A549 (cell line): ENCODE measurements at regions not wholly inside any gene's neighbourhood (a gene's known extent, or its start where the extent isn't known, plus 50 kb on each side); places are given as distances from the start of the nearest gene placed in this dataset.

Experiments
- ATAC-seq, 2 experiments: fragments of 200-7000 bp in 1 of 2; fragments of >200 bp in 1 of 2; cut with Nextera tagmentation in 1 of 2; cut with Tn5 transposase in 1 of 2; 3 replicates each; pipeline versions ENCODE4 v1.8.0 to v1.9.1; 2018 to 2020; ENCODE audit warnings: mild to moderate bottlenecking in 1 of 2, moderate library complexity in 1 of 2
- CTCF ChIA-PET: fragments of 300-600 bp; sonication (Branson Sonifier 250); formaldehyde crosslinking; extraction: SDS; loops from one replicate; lab custom pipeline; 2021; ENCODE audit warnings: antibody characterized with exemption, inconsistent platforms; lab: Yijun Ruan, JAX
- POLR2A ChIA-PET: fragments of 350-600 bp; formaldehyde crosslinking; extraction: SDS; loops from one replicate; lab custom pipeline; 2021; ENCODE audit warnings: antibody characterized with exemption, inconsistent platforms; lab: Yijun Ruan, JAX
- DNase-seq, 2 experiments: peaks; one replicate each; pipeline versions ENCODE4 v3.0.0 to v3.0.0-alpha.2; 2011 to 2016; ENCODE audit warnings: low read depth in 1 of 2, low spot score in 1 of 2
- FAIRE-seq: peaks from 2 replicates; lab custom pipeline; 2011; peaks lifted over from hg19 to GRCh38; lab: Jason Lieb, UNC
- H3K27ac ChIP-seq, 2 experiments: fragments of >200 bp; sonication (Bioruptor Twin); formaldehyde crosslinking; 3 replicates each; pipeline ENCODE4 v1.5.1; 2016 to 2017
- H3K4me1 ChIP-seq: fragments of >200 bp; sonication (Bioruptor Twin); formaldehyde crosslinking; 3 replicates; pipeline ENCODE4 v1.6.1; 2016
- H3K4me2 ChIP-seq: fragments of >200 bp; sonication (Bioruptor Twin); formaldehyde crosslinking; 3 replicates; pipeline ENCODE4 v1.6.1; 2016
- H3K4me3 ChIP-seq: fragments of >200 bp; sonication (Bioruptor Twin); formaldehyde crosslinking; 3 replicates; pipeline ENCODE4 v1.5.1; 2016
- H3K9me3 ChIP-seq: fragments of >200 bp; sonication (Bioruptor Twin); formaldehyde crosslinking; 3 replicates; pipeline ENCODE4 v1.6.1; 2016
- CBX2 ChIP-seq: fragments of 200-600 bp; sonication (generic); IDR thresholded peaks from 2 replicates; pipeline ENCODE4 v1.6.1; 2016; ENCODE audit warnings: low read depth, mild to moderate bottlenecking, borderline replicate concordance
- CHD2 ChIP-seq: fragments of 150-350 bp; IDR thresholded peaks from 2 replicates; pipeline ENCODE4 v1.6.1; 2014; ENCODE audit warnings: low read length; ENCODE audit not compliant: partially characterized antibody
- EHMT2 ChIP-seq: fragments of 200-600 bp; sonication (generic); IDR thresholded peaks from 2 replicates; pipeline ENCODE4 v1.6.1; 2016; ENCODE audit warnings: antibody characterized with exemption, low read depth, mild to moderate bottlenecking, moderate library complexity
- EP300 ChIP-seq, 2 experiments: fragments of >200 bp; sonication (Bioruptor Twin); formaldehyde crosslinking; IDR thresholded peaks; 2 replicates in 1 of 2; 3 replicates in 1 of 2; pipeline ENCODE4 v1.6.1; 2016 to 2017
- ESRRA ChIP-seq: fragments of 150-350 bp; IDR thresholded peaks from 2 replicates; pipeline ENCODE4 v1.6.1; 2014; ENCODE audit warnings: mild to moderate bottlenecking, low read length, borderline replicate concordance
- FOXS1 ChIP-seq: fragments of 250-450 bp; sonication (Bioruptor Pico); IDR thresholded peaks from 2 replicates; pipeline ENCODE4 v1.5.0; 2020; ENCODE audit warnings: mild to moderate bottlenecking, moderate library complexity
- HDAC2 ChIP-seq: fragments of 200-600 bp; sonication (generic); IDR thresholded peaks from 2 replicates; pipeline ENCODE4 v1.6.1; 2016
- HOXB13 ChIP-seq: fragments of 250-450 bp; sonication (Bioruptor Pico); IDR thresholded peaks from 2 replicates; pipeline ENCODE4 v1.5.0; 2020; ENCODE audit warnings: low read depth, mild to moderate bottlenecking, moderate library complexity
- HOXB5 ChIP-seq: fragments of 250-450 bp; sonication (Bioruptor Pico); IDR thresholded peaks from 2 replicates; pipeline ENCODE4 v1.5.0; 2020; ENCODE audit warnings: mild to moderate bottlenecking, moderate library complexity
- JUN ChIP-seq, 2 experiments: fragments of >200 bp; sonication (Bioruptor Twin); formaldehyde crosslinking; IDR thresholded peaks; 2 replicates in 1 of 2; 3 replicates in 1 of 2; pipeline ENCODE4 v1.6.1; 2016 to 2017
- KDM1A ChIP-seq: fragments of 200-600 bp; sonication (generic); IDR thresholded peaks from 2 replicates; pipeline ENCODE4 v1.6.1; 2016; ENCODE audit warnings: low read depth, mild to moderate bottlenecking
- NFE2L2 ChIP-seq: fragments of 150-350 bp; conservative IDR thresholded peaks from 2 replicates; pipeline ENCODE4 v1.6.1; 2014; ENCODE audit warnings: low read length
- NR3C1 ChIP-seq: fragments of >200 bp; sonication (Bioruptor Twin); formaldehyde crosslinking; IDR thresholded peaks from 3 replicates; pipeline ENCODE4 v1.6.1; 2017
- PHF8 ChIP-seq: fragments of 200-600 bp; sonication (generic); IDR thresholded peaks from 2 replicates; pipeline ENCODE4 v1.6.1; 2016; ENCODE audit warnings: low read depth, mild to moderate bottlenecking, antibody characterized with exemption, moderate library complexity, borderline replicate concordance
- POLR2A ChIP-seq: IDR thresholded peaks from 2 replicates; pipeline ENCODE4 v1.6.1; 2012; ENCODE audit warnings: mild to moderate bottlenecking, low read length
- POLR2AphosphoS2 ChIP-seq: conservative IDR thresholded peaks from 2 replicates; pipeline ENCODE4 v1.6.1; 2012; ENCODE audit warnings: low read length, improper control_type of control experiment, inconsistent platforms
- RAD21 ChIP-seq, 2 experiments: fragments of >200 bp in 1 of 2; sonication (Bioruptor Twin) in 1 of 2; formaldehyde crosslinking in 1 of 2; IDR thresholded peaks in 1 of 2; conservative IDR thresholded peaks in 1 of 2; 2 replicates in 1 of 2; 3 replicates in 1 of 2; pipeline ENCODE4 v1.6.1; 2012 to 2018; ENCODE audit warnings: inconsistent platforms in 1 of 2
- RFX5 ChIP-seq: fragments of 450-650 bp; IDR thresholded peaks from 2 replicates; pipeline ENCODE4 v1.7.1; 2014; ENCODE audit warnings: antibody characterized with exemption, mild to moderate bottlenecking, moderate library complexity
- SMC3 ChIP-seq: fragments of >200 bp; sonication (Bioruptor Twin); formaldehyde crosslinking; IDR thresholded peaks from 3 replicates; pipeline ENCODE4 v1.6.1; 2018; ENCODE audit warnings: inconsistent platforms
- ZC3H11A ChIP-seq: fragments of 450-650 bp; IDR thresholded peaks from 2 replicates; pipeline ENCODE4 v1.6.1; 2014; ENCODE audit warnings: antibody characterized with exemption, mild to moderate bottlenecking
- ZFP36 ChIP-seq: fragments of 450-650 bp; IDR thresholded peaks from 2 replicates; pipeline ENCODE4 v1.6.1; 2014; ENCODE audit warnings: borderline replicate concordance; ENCODE audit not compliant: partially characterized antibody
- ZNF302 ChIP-seq: fragments of 250-450 bp; sonication (Bioruptor Pico); IDR thresholded peaks from 2 replicates; pipeline ENCODE4 v1.9.0; 2021; ENCODE audit warnings: inconsistent platforms, mild to moderate bottlenecking, moderate library complexity
- WGBS: methylation state at CpG from one replicate; pipeline ENCODE4 v1.1.6; 2017; ENCODE audit errors: missing lambda C conversion rate; 5-methylcytosine and 5-hydroxymethylcytosine counted together
- TF ChIP-seq, protein P1 (sequence below): fragments of >200 bp; sonication (Bioruptor Twin); formaldehyde crosslinking; IDR thresholded peaks from 3 replicates; pipeline ENCODE4 v1.5.1; 2016
- TF ChIP-seq, protein P2 (sequence below): fragments of >200 bp; sonication (Bioruptor Twin); formaldehyde crosslinking; IDR thresholded peaks from 2 replicates; pipeline ENCODE4 v1.6.1; 2016
- TF ChIP-seq, protein P3 (sequence below): IDR thresholded peaks from 2 replicates; pipeline ENCODE4 v1.6.1; 2012
- TF ChIP-seq, protein P4 (sequence below): IDR thresholded peaks from 2 replicates; pipeline ENCODE4 v1.6.1; 2012
- TF ChIP-seq, protein P5 (sequence below): fragments of 250-450 bp; sonication (Bioruptor Pico); IDR thresholded peaks from 2 replicates; pipeline ENCODE4 v1.5.0; 2021; ENCODE audit warnings: mild to moderate bottlenecking, moderate library complexity, borderline replicate concordance

DNA sequence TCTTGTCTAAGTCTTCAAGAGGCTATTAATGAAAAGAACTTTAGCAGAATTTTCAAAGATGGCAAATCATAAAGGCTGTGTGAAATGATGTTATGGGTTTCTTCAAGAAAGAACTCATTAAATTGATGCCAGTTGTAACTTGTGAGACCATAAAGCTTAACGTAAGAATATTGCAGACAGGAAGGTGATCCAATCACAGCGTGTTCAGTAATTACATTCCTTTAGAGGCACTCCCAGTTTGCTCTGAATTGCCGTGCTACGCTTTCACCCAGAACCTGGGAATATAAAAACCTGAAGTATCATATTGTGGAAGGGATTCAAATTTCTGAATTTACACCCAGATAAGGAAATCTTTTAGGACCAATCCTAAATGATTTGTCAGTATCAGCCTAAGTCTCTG, 64.1 kb upstream of the ITGB1 start (continued):
- TF ChIP-seq KDM1A = no peak
- TF ChIP-seq HOXB5 (CRISPR knock-in tag) = no peak
- TF ChIP-seq NFE2L2 = no peak
- no peak for TF ChIP-seq POLR2AphosphoS2
- no peak for TF ChIP-seq RAD21 (conservative IDR thresholded peaks at IDR 0.05 in 1 of 2, IDR thresholded peaks at IDR 0.05 in 1 of 2)
- TF ChIP-seq, protein P1, sequence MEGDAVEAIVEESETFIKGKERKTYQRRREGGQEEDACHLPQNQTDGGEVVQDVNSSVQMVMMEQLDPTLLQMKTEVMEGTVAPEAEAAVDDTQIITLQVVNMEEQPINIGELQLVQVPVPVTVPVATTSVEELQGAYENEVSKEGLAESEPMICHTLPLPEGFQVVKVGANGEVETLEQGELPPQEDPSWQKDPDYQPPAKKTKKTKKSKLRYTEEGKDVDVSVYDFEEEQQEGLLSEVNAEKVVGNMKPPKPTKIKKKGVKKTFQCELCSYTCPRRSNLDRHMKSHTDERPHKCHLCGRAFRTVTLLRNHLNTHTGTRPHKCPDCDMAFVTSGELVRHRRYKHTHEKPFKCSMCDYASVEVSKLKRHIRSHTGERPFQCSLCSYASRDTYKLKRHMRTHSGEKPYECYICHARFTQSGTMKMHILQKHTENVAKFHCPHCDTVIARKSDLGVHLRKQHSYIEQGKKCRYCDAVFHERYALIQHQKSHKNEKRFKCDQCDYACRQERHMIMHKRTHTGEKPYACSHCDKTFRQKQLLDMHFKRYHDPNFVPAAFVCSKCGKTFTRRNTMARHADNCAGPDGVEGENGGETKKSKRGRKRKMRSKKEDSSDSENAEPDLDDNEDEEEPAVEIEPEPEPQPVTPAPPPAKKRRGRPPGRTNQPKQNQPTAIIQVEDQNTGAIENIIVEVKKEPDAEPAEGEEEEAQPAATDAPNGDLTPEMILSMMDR = no peak
- no peak for TF ChIP-seq SMC3
- no peak for TF ChIP-seq EP300 (IDR thresholded peaks at IDR 0.05)
- TF ChIP-seq NR3C1 = no peak
- no peak for TF ChIP-seq ESRRA
- TF ChIP-seq ZC3H11A = no peak
- TF ChIP-seq, protein P2, sequence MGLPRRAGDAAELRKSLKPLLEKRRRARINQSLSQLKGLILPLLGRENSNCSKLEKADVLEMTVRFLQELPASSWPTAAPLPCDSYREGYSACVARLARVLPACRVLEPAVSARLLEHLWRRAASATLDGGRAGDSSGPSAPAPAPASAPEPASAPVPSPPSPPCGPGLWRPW = no peak
- TF ChIP-seq, all 56 proteins: peak for 0

DNA sequence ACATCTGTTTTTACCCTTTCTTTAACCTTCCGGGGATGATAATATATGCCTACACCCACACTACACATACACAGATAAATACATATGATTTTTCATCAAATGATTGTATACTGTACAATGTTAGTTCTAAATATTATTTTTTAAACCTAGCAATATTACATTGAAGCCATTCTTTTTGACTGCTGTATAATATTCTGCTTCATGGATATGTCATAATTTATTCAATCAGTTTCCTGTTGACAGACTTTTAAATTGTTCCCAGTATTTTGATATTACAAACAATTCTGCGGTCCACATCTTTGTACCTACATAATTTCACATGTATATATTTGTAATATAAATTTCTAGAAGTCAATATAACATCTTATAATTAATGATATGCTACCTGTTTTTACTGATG, 59.0 kb upstream of the ITGB1 start:
- peaks cover 22% of the 10 kb centered on the region for H3K4me1 ChIP-seq
- ATAC-seq (no peak), FAIRE-seq (no peak), DNase-seq (no peak)
- H3K4me2 ChIP-seq = no peak overlapping the region
- TF ChIP-seq ZFP36 (no peak), EHMT2 (no peak), HOXB13 (CRISPR knock-in tag) (no peak)
- ChIA-PET CTCF (interaction anchor here (1.6 kb wide), 1 partner anchor 50 kb away, joined by 5 read pairs; no protein-coding TSS in a partner anchor), POLR2A (no interaction called here)
- H3K9me3 ChIP-seq = no peaks in the 10 kb centered on the region
- H3K27ac ChIP-seq = peak overlapping the region in 1 of 2 experiments; percentile 86; a peak in 2 of 6 replicates
- no peak overlapping the region for H3K4me3 ChIP-seq
- WGBS = 90% methylated on average over 2 of the region's 2 CpGs

DNA sequence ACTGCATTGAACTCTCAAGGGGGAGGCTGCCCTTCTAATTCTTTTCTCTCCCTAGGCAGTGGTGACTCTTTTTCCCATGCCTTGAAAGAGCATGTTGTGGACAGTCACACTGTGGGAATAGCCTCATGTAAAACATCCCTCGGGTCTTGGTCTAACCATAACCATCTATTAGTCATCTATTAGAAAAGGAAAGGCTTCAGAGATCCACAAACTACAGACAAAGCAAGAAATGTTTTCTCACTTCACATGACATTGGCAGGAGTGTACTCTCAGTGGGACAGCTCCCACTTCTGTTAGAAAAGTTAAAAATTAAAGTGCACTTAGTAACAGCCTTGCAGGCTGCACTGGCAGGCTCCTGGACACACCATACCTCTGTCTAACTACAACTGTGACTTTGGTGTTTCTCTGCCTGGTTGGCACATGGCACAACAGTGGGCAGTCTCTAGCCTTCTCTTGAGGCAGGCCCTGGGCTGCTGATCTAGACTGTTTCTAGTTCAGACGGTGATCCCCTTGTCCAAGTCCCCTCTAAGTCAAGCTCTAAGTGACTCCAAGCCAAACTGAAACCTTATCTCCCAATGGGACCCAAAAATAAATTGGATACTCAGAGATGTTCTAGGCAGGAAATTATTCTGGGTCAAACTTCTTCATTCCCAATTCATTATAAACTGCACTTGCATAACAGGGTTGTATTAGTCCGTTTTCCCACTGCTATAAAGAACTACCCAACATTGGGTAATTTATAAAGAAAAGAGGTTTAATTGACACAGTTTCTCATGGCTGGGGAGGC, 57.9 kb upstream of the ITGB1 start:
- POLR2A ChIA-PET = no interaction called here
- TF ChIP-seq ZNF302 (CRISPR knock-in tag) (no peak), EP300 (IDR thresholded peaks at IDR 0.05) (peak in 1 of 2 experiments; percentile 15; a peak in 1 of 5 replicates), KDM1A (no peak), FOXS1 (CRISPR knock-in tag) (no peak), SMC3 (no peak), RFX5 (no peak), POLR2A (no peak), HDAC2 (no peak), JUN (IDR thresholded peaks at IDR 0.05) (no peak), CHD2 (no peak), CBX2 (no peak), PHF8 (no peak)
- TF ChIP-seq, protein P3, sequence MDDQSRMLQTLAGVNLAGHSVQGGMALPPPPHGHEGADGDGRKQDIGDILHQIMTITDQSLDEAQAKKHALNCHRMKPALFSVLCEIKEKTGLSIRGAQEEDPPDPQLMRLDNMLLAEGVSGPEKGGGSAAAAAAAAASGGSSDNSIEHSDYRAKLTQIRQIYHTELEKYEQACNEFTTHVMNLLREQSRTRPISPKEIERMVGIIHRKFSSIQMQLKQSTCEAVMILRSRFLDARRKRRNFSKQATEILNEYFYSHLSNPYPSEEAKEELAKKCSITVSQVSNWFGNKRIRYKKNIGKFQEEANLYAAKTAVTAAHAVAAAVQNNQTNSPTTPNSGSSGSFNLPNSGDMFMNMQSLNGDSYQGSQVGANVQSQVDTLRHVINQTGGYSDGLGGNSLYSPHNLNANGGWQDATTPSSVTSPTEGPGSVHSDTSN = no peak
- TF ChIP-seq, protein P4, sequence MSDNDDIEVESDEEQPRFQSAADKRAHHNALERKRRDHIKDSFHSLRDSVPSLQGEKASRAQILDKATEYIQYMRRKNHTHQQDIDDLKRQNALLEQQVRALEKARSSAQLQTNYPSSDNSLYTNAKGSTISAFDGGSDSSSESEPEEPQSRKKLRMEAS = peak; percentile 24
- TF ChIP-seq, protein P5, sequence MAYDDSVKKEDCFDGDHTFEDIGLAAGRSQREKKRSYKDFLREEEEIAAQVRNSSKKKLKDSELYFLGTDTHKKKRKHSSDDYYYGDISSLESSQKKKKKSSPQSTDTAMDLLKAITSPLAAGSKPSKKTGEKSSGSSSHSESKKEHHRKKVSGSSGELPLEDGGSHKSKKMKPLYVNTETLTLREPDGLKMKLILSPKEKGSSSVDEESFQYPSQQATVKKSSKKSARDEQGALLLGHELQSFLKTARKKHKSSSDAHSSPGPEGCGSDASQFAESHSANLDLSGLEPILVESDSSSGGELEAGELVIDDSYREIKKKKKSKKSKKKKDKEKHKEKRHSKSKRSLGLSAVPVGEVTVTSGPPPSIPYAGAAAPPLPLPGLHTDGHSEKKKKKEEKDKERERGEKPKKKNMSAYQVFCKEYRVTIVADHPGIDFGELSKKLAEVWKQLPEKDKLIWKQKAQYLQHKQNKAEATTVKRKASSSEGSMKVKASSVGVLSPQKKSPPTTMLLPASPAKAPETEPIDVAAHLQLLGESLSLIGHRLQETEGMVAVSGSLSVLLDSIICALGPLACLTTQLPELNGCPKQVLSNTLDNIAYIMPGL = no peak

More for the DNA sequence above, 57.9 kb upstream of the ITGB1 start:
- DNase-seq (peak in 1 of 2 experiments; percentile 48), ATAC-seq (peak; percentile 76 to 83), FAIRE-seq (no peak)
- H3K4me3 ChIP-seq = no peak overlapping the region
- peaks cover 33% of the 10 kb centered on the region for H3K4me1 ChIP-seq
- 49% methylated on average over 3 of the region's 3 CpGs for WGBS
- peak overlapping the region; percentile 62 to 86 for H3K27ac ChIP-seq
- CTCF ChIA-PET = interaction anchor here (1.3 kb wide), 1 partner anchor 139 kb away, joined by 4 read pairs; no protein-coding TSS in a partner anchor
- peak overlapping the region; percentile 18 for H3K4me2 ChIP-seq
- H3K9me3 ChIP-seq = no peaks in the 10 kb centered on the region
